ENCODE measurements at regions not wholly inside any gene's neighbourhood (a gene's known extent, or its start where the extent isn't known, plus 50 kb on each side); places are given as distances from the start of the nearest gene placed in this dataset.

- no peaks in the 10 kb centered on the region for H3K27me3 ChIP-seq (replicated peaks; ENCODE audit: control insufficient read depth, insufficient read depth, low read length)
- H3K36me3 ChIP-seq (ENCODE audit: control insufficient read depth, insufficient read depth, low read length) = no peaks in the 10 kb centered on the region
- no peak for TF ChIP-seq CTCF (IDR thresholded peaks at IDR 0.05; ENCODE audit: insufficient read depth, low read length, poor library complexity, severe bottlenecking)
- DNase-seq (ENCODE audit: extremely low read depth, insufficient read length) = no peak
- no peak overlapping the region for H3K4me3 ChIP-seq (replicated peaks; ENCODE audit: low read depth, low read length)
Measured at GRCh38 chr12:25419595-25419994, 133.5 kb downstream of the LMNTD1 start.

- H3K36me3 ChIP-seq (ENCODE audit: control insufficient read depth, insufficient read depth, low read length) = no peaks in the 10 kb centered on the region
- H3K4me3 ChIP-seq (replicated peaks; ENCODE audit: low read depth, low read length) = no peak overlapping the region
- TF ChIP-seq CTCF (IDR thresholded peaks at IDR 0.05; ENCODE audit: insufficient read depth, low read length, poor library complexity, severe bottlenecking) = no peak
- DNase-seq (ENCODE audit: extremely low read depth, insufficient read length) = no peak
- no peaks in the 10 kb centered on the region for H3K27me3 ChIP-seq (replicated peaks; ENCODE audit: control insufficient read depth, insufficient read depth, low read length)
Measured at GRCh38 chr12:25417071-25417470, 136.0 kb downstream of the LMNTD1 start.

DNA sequence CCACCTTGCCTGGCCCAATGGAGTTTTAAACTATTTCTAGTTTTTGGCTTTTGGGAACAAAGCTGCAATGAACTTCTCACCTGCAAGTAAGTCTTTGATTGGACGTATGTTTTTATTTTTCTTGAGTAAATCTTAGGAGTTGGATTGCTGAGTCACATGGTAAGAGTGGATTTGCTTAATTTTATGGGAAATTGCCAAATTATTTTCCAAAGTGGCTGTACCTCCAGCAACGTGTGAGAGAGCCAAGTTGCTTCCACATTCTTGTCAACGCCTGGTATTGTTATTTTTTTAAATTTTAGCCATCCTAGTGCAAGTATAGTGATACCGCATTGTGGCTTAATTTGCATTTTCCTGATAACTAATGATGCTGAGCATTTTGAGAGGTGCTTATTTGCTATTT is 136.6 kb downstream of the LMNTD1 start:
- no peak overlapping the region for H3K4me3 ChIP-seq (replicated peaks; ENCODE audit: low read depth, low read length)
- H3K27me3 ChIP-seq (replicated peaks; ENCODE audit: control insufficient read depth, insufficient read depth, low read length) = no peaks in the 10 kb centered on the region
- no peak for DNase-seq (ENCODE audit: extremely low read depth, insufficient read length)
- H3K36me3 ChIP-seq (ENCODE audit: control insufficient read depth, insufficient read depth, low read length) = no peaks in the 10 kb centered on the region
- no peak for TF ChIP-seq CTCF (IDR thresholded peaks at IDR 0.05; ENCODE audit: insufficient read depth, low read length, poor library complexity, severe bottlenecking)

DNA sequence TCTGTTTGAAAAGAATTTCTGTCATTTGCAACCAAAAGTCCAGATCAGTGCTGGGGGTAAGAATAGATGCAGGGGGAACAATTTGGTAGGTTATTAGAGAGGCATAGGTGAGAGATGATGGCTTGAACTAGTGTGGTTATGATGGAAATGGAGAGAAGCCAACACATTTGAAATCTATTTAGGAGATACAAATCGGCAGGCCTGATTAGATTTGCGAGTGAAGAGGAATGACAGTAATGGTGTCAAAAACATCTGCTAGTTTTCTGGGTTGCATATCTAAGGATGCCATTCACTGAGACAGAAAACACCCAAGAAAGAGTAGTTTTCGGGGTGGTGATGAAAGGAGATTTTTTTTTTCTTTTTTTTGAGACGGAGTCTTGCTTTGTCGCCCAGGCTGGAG is 138.1 kb downstream of the LMNTD1 start:
- no peak overlapping the region for H3K4me3 ChIP-seq (replicated peaks; ENCODE audit: low read depth, low read length)
- no peak for TF ChIP-seq CTCF (IDR thresholded peaks at IDR 0.05; ENCODE audit: insufficient read depth, low read length, poor library complexity, severe bottlenecking)
- DNase-seq (ENCODE audit: extremely low read depth, insufficient read length) = no peak
- H3K27me3 ChIP-seq (replicated peaks; ENCODE audit: control insufficient read depth, insufficient read depth, low read length) = no peaks in the 10 kb centered on the region
- H3K36me3 ChIP-seq (ENCODE audit: control insufficient read depth, insufficient read depth, low read length) = no peaks in the 10 kb centered on the region

GRCh38 chr12:25412735-25413134 is 140.3 kb downstream of the LMNTD1 start:
- no peaks in the 10 kb centered on the region for H3K27me3 ChIP-seq (replicated peaks; ENCODE audit: control insufficient read depth, insufficient read depth, low read length)
- TF ChIP-seq CTCF (IDR thresholded peaks at IDR 0.05; ENCODE audit: insufficient read depth, low read length, poor library complexity, severe bottlenecking) = no peak
- no peak overlapping the region for H3K4me3 ChIP-seq (replicated peaks; ENCODE audit: low read depth, low read length)
- H3K36me3 ChIP-seq (ENCODE audit: control insufficient read depth, insufficient read depth, low read length) = no peaks in the 10 kb centered on the region
- DNase-seq (ENCODE audit: extremely low read depth, insufficient read length) = no peak

- no peaks in the 10 kb centered on the region for H3K36me3 ChIP-seq (ENCODE audit: control insufficient read depth, insufficient read depth, low read length)
- no peaks in the 10 kb centered on the region for H3K27me3 ChIP-seq (replicated peaks; ENCODE audit: control insufficient read depth, insufficient read depth, low read length)
- DNase-seq (ENCODE audit: extremely low read depth, insufficient read length) = no peak
- no peak for TF ChIP-seq CTCF (IDR thresholded peaks at IDR 0.05; ENCODE audit: insufficient read depth, low read length, poor library complexity, severe bottlenecking)
- no peak overlapping the region for H3K4me3 ChIP-seq (replicated peaks; ENCODE audit: low read depth, low read length)
Measured at GRCh38 chr12:25404955-25405354, 148.1 kb downstream of the LMNTD1 start.
